SK-N-SH (cell line): ENCODE measurements at regions not wholly inside any gene's neighbourhood (a gene's known extent, or its start where the extent isn't known, plus 50 kb on each side); places are given as distances from the start of the nearest gene placed in this dataset.
A peak's percentile ranks its signal among the peaks of the same experiment; 100 is the strongest.

Experiments used
- CTCF ChIA-PET: fragments of 300-600, 350-600 bp; formaldehyde crosslinking; extraction: SDS; loops from one replicate; lab custom pipeline; 2021; lab: Yijun Ruan, JAX
- POLR2A ChIA-PET: fragments of 350-600 bp; sonication (Branson Sonifier 250); formaldehyde crosslinking; extraction: SDS; loops from one replicate; lab custom pipeline; 2020; ENCODE audit warnings: antibody characterized with exemption, inconsistent platforms; lab: Yijun Ruan, JAX
- DNase-seq: peaks from one replicate; pipeline ENCODE4 v3.0.0; 2012
- H2AFZ ChIP-seq: fragments of 200-600 bp; sonication (generic); 2 replicates; pipeline ENCODE4 v1.8.1; 2016; ENCODE audit warnings: antibody characterized with exemption, mild to moderate bottlenecking, low read depth
- H3F3A ChIP-seq: fragments of 200-600 bp; sonication (generic); replicated peaks from 2 replicates; pipeline ENCODE3; 2016; ENCODE audit warnings: antibody characterized with exemption, mild to moderate bottlenecking; ENCODE audit not compliant: insufficient read depth
- H3K27ac ChIP-seq, 2 experiments: fragments of 200-500 bp in 1 of 2; fragments of 200-600 bp in 1 of 2; sonication (Bioruptor generic) in 1 of 2; sonication (generic), shearing (Covaris generic) in 1 of 2; 2 replicates each; pipeline versions ENCODE4 v1.5.1 to v1.6.1; 2014 to 2016; ENCODE audit warnings: low read depth in 2 of 2, inconsistent platforms in 1 of 2, low read length in 1 of 2, mild to moderate bottlenecking in 1 of 2, mixed read lengths in 1 of 2
- H3K27me3 ChIP-seq: fragments of 200-600 bp; sonication (generic), shearing (Covaris generic); 2 replicates; pipeline ENCODE4 v1.6.1; 2016; ENCODE audit warnings: mixed run types; ENCODE audit not compliant: insufficient read depth
- H3K36me3 ChIP-seq, 2 experiments: fragments of 200-500 bp in 1 of 2; fragments of 200-600 bp in 1 of 2; sonication (Bioruptor generic) in 1 of 2; sonication (generic) in 1 of 2; replicated peaks in 1 of 2; 2 replicates each; pipeline versions ENCODE3 to v1.5.1; 2014 to 2016; ENCODE audit warnings: low read length in 1 of 2, mild to moderate bottlenecking in 1 of 2; ENCODE audit not compliant: insufficient read depth in 2 of 2, control insufficient read depth in 1 of 2
- H3K4me1 ChIP-seq, 2 experiments: fragments of 200-500 bp in 1 of 2; fragments of 200-600 bp in 1 of 2; sonication (Bioruptor generic) in 1 of 2; sonication (generic), shearing (Covaris generic) in 1 of 2; 2 replicates each; pipeline versions ENCODE4 v1.5.1 to v1.6.1; 2014 to 2016; ENCODE audit warnings: low read depth in 1 of 2, low read length in 1 of 2, mixed run types in 1 of 2; ENCODE audit not compliant: insufficient read depth in 2 of 2, control insufficient read depth in 1 of 2
- H3K4me2 ChIP-seq: fragments of 200-600 bp; sonication (generic), shearing (Covaris generic); 2 replicates; pipeline ENCODE4 v1.6.1; 2017; ENCODE audit warnings: mixed run types
- H3K4me3 ChIP-seq, 2 experiments: fragments of 200-500 bp in 1 of 2; fragments of 200-600 bp in 1 of 2; sonication (Bioruptor generic) in 1 of 2; sonication (generic), shearing (Covaris generic) in 1 of 2; 2 replicates each; pipeline versions ENCODE4 v1.5.1 to v1.8.1; 2014 to 2016; ENCODE audit warnings: low read depth in 2 of 2, inconsistent platforms in 1 of 2, low read length in 1 of 2, mild to moderate bottlenecking in 1 of 2, mixed read lengths in 1 of 2, moderate library complexity in 1 of 2
- H3K79me2 ChIP-seq: fragments of 200-600 bp; sonication (generic); 2 replicates; pipeline ENCODE4 v1.8.1; 2017; ENCODE audit warnings: mild to moderate bottlenecking; ENCODE audit not compliant: insufficient read depth
- H3K9ac ChIP-seq: fragments of 200-600 bp; sonication (generic); 2 replicates; pipeline ENCODE4 v1.6.1; 2017; ENCODE audit warnings: mixed run types
- H3K9me2 ChIP-seq: fragments of 200-600 bp; sonication (generic); 2 replicates; pipeline ENCODE4 v1.6.1; 2017; ENCODE audit warnings: mixed run types
- H3K9me3 ChIP-seq: fragments of 200-600 bp; sonication (generic); 2 replicates; pipeline ENCODE4 v1.6.1; 2017; ENCODE audit warnings: mixed run types, mild to moderate bottlenecking, moderate library complexity
- H4K20me1 ChIP-seq: fragments of 200-600 bp; sonication (generic); 2 replicates; pipeline ENCODE4 v1.6.1; 2017; ENCODE audit warnings: mild to moderate bottlenecking, mixed run types; ENCODE audit not compliant: insufficient read depth
- CHD2 ChIP-seq: fragments of 150-350 bp; IDR thresholded peaks from 2 replicates; pipeline ENCODE4 v1.6.1; 2018; ENCODE audit warnings: low read length; ENCODE audit not compliant: partially characterized antibody
- EP300 ChIP-seq, 2 experiments: IDR thresholded peaks; 2 replicates each; pipeline versions ENCODE4 v1.4.0 to v1.6.1; 2012; ENCODE audit warnings: borderline replicate concordance in 1 of 2, low read depth in 1 of 2, low read length in 1 of 2
- FOSL2 ChIP-seq: IDR thresholded peaks from 2 replicates; pipeline ENCODE4 v1.4.0; 2012; ENCODE audit warnings: low read depth, mild to moderate bottlenecking, moderate library complexity, borderline replicate concordance
- FOXJ3 ChIP-seq: sonication (generic); formaldehyde crosslinking; IDR thresholded peaks from 2 replicates; pipeline ENCODE4 v1.5.1; 2020; ENCODE audit warnings: mild to moderate bottlenecking, missing genetic modification reagents
- FOXM1 ChIP-seq: IDR thresholded peaks from 2 replicates; pipeline ENCODE4 v1.4.0; 2012; ENCODE audit warnings: low read depth, mild to moderate bottlenecking
- GABPA ChIP-seq: IDR thresholded peaks from 2 replicates; pipeline ENCODE4 v1.4.0; 2012; ENCODE audit warnings: low read depth, mild to moderate bottlenecking
- GATA2 ChIP-seq: sonication (generic); formaldehyde crosslinking; IDR thresholded peaks from 2 replicates; pipeline ENCODE4 v1.5.0; 2020; ENCODE audit warnings: mild to moderate bottlenecking, missing genetic modification reagents
- JUND ChIP-seq: IDR thresholded peaks from 2 replicates; pipeline ENCODE4 v1.4.0; 2012
- MAX ChIP-seq: IDR thresholded peaks from 2 replicates; pipeline ENCODE4 v1.4.0; 2012; ENCODE audit warnings: low read depth
- NFIC ChIP-seq: IDR thresholded peaks from 2 replicates; pipeline ENCODE4 v1.4.0; 2012; ENCODE audit warnings: borderline replicate concordance
- POLR2AphosphoS5 ChIP-seq: IDR thresholded peaks from 2 replicates; pipeline ENCODE4 v1.6.1; 2012; ENCODE audit warnings: low read depth, low read length
- RAD21 ChIP-seq: IDR thresholded peaks from 2 replicates; pipeline ENCODE4 v1.6.1; 2012; ENCODE audit warnings: mild to moderate bottlenecking, low read length
- RCOR1 ChIP-seq: fragments of 150-350 bp; IDR thresholded peaks from 2 replicates; pipeline ENCODE4 v1.6.1; 2017; ENCODE audit warnings: antibody characterized with exemption, low read length
- RFX5 ChIP-seq: IDR thresholded peaks from 2 replicates; pipeline ENCODE4 v1.6.1; 2012; ENCODE audit warnings: mild to moderate bottlenecking, improper control_type of control experiment, low read length
- SIN3A ChIP-seq: IDR thresholded peaks from 2 replicates; pipeline ENCODE4 v1.6.1; 2012; ENCODE audit warnings: low read depth, mild to moderate bottlenecking, low read length, moderate library complexity, borderline replicate concordance
- SMC3 ChIP-seq: IDR thresholded peaks from 2 replicates; pipeline ENCODE4 v1.6.1; 2012; ENCODE audit warnings: low read depth, low read length, improper control_type of control experiment
- TAF1 ChIP-seq: IDR thresholded peaks from 2 replicates; pipeline ENCODE4 v1.6.1; 2012; ENCODE audit warnings: low read depth, mild to moderate bottlenecking, low read length, moderate library complexity, borderline replicate concordance
- TEAD4 ChIP-seq: IDR thresholded peaks from 2 replicates; pipeline ENCODE4 v1.4.0; 2012; ENCODE audit warnings: mild to moderate bottlenecking, borderline replicate concordance; ENCODE audit not compliant: insufficient read depth
- YY1 ChIP-seq: IDR thresholded peaks from 2 replicates; pipeline ENCODE4 v1.4.0; 2012; ENCODE audit warnings: low read depth, mild to moderate bottlenecking
- WGBS: methylation state at CpG from one replicate; pipeline ENCODE4 v1.1.6; 2017; ENCODE audit warnings: low lambda C conversion rate; 5-methylcytosine and 5-hydroxymethylcytosine counted together
- TF ChIP-seq, protein P1 (sequence below): IDR thresholded peaks from 2 replicates; pipeline ENCODE4 v1.6.1; 2012; ENCODE audit warnings: mild to moderate bottlenecking, low read depth, low read length, moderate library complexity

DNA sequence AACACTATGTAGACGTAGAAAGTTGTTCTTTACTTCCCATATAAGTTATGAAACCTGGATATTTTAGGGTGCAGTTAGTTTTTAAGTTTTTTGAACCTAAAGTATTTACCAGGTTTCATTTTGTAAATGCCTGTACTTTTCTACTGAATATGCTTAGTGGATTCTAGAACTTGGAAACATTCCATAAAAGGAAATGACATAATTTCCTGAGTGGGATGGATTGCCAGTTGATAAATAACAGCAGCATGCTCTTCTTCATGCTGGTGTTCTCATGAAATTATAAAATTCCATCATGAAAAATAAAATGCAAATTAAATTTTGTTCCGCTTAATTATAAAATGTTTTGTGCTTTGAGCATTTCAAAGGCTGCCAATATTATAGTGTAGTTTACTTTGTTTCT lies 362.2 kb upstream of the PCDH20 start (continued):
- TF ChIP-seq, protein P1, sequence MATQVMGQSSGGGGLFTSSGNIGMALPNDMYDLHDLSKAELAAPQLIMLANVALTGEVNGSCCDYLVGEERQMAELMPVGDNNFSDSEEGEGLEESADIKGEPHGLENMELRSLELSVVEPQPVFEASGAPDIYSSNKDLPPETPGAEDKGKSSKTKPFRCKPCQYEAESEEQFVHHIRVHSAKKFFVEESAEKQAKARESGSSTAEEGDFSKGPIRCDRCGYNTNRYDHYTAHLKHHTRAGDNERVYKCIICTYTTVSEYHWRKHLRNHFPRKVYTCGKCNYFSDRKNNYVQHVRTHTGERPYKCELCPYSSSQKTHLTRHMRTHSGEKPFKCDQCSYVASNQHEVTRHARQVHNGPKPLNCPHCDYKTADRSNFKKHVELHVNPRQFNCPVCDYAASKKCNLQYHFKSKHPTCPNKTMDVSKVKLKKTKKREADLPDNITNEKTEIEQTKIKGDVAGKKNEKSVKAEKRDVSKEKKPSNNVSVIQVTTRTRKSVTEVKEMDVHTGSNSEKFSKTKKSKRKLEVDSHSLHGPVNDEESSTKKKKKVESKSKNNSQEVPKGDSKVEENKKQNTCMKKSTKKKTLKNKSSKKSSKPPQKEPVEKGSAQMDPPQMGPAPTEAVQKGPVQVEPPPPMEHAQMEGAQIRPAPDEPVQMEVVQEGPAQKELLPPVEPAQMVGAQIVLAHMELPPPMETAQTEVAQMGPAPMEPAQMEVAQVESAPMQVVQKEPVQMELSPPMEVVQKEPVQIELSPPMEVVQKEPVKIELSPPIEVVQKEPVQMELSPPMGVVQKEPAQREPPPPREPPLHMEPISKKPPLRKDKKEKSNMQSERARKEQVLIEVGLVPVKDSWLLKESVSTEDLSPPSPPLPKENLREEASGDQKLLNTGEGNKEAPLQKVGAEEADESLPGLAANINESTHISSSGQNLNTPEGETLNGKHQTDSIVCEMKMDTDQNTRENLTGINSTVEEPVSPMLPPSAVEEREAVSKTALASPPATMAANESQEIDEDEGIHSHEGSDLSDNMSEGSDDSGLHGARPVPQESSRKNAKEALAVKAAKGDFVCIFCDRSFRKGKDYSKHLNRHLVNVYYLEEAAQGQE = no peak
- TF ChIP-seq MAX (no peak), YY1 (no peak), FOSL2 (no peak)

DNA sequence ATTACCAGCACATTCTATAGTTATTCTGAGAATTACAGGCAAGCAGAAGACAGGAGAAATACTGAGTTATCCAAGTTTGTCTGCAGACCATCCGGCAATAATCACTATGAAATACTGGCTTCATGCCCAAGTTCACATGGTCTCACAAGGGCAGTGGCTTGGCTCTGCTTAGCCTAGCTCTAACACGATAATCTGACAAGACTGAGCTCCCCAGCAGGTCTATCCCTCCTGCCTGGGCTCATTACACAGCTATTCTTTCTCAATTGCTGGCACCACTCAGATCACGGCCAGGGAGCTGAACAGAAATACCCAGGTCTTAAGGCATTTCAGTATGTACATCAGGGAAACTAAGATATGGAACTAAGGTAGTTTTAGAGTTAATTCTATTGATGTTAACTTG lies 361.6 kb upstream of the PCDH20 start:
- Histone ChIP-seq H3F3A (no peaks in the 10 kb centered on the region), H3K27me3 (no peaks in the 10 kb centered on the region), H3K4me1 (peaks cover 6 to 9% of the 10 kb centered on the region in 2 experiments; a peak in 2 of 4 replicates), H3K4me3 (no peak overlapping the region), H3K79me2 (no peaks in the 10 kb centered on the region), H3K9me3 (no peaks in the 10 kb centered on the region), H3K9ac (no peak overlapping the region), H3K27ac (no peak overlapping the region), H3K9me2 (no peaks in the 10 kb centered on the region), H4K20me1 (no peaks in the 10 kb centered on the region), H2AFZ (no peak overlapping the region), H3K36me3 (no peaks in the 10 kb centered on the region), H3K4me2 (no peak overlapping the region)
- TF ChIP-seq NFIC (no peak), MAX (no peak), EP300 (IDR thresholded peaks at IDR 0.05; ENCODE audit: borderline replicate concordance in 1 of 2, low read depth in 1 of 2, low read length in 1 of 2) (no peak), RCOR1 (no peak), SMC3 (no peak), FOSL2 (no peak), RFX5 (no peak), CHD2 (no peak), GABPA (no peak), TAF1 (no peak), JUND (no peak), YY1 (no peak), TEAD4 (no peak), FOXJ3 (no peak), FOXM1 (no peak), RAD21 (no peak), POLR2AphosphoS5 (no peak), SIN3A (no peak), GATA2 (CRISPR knock-in tag) (no peak)
- DNase-seq = peak; percentile 22
- ChIA-PET CTCF (no interaction called here), POLR2A (no interaction called here)
- 13% methylated on average over 3 of the region's 3 CpGs for WGBS
